ENCODE measurements at regions not wholly inside any gene's neighbourhood (a gene's known extent, or its start where the extent isn't known, plus 50 kb on each side); places are given as distances from the start of the nearest gene placed in this dataset.

- TF ChIP-seq POLR2A (IDR thresholded peaks at IDR 0.05) (no peak), CTCF (IDR thresholded peaks at IDR 0.05) (no peak)
Measured at GRCh38 chr16:55018881-55019280, 88.2 kb downstream of the IRX5 start.

Measured in vagina (tissue), 2 donors.